GM23248 (cell line): ENCODE measurements at regions not wholly inside any gene's neighbourhood (a gene's known extent, or its start where the extent isn't known, plus 50 kb on each side); places are given as distances from the start of the nearest gene placed in this dataset.

Experiments
- DNase-seq: peaks from one replicate; pipeline ENCODE4 v3.0.0-alpha.2; 2015
- H2AFZ ChIP-seq: fragments of 200-600 bp; sonication (generic); 2 replicates; pipeline ENCODE4 v1.6.1; 2016; ENCODE audit warnings: antibody characterized with exemption
- H3F3A ChIP-seq: fragments of 200-600 bp; sonication (generic); 2 replicates; pipeline ENCODE4 v1.6.1; 2016; ENCODE audit warnings: mild to moderate bottlenecking, antibody characterized with exemption, mixed run types; ENCODE audit not compliant: insufficient read depth
- H3K27ac ChIP-seq: fragments of 200-600 bp; sonication (generic); 2 replicates; pipeline ENCODE4 v1.5.1; 2016; ENCODE audit warnings: mild to moderate bottlenecking
- H3K27me3 ChIP-seq: fragments of 200-600 bp; sonication (generic); replicated peaks from 2 replicates; pipeline ENCODE4 v1.6.1; 2016; ENCODE audit warnings: mild to moderate bottlenecking; ENCODE audit not compliant: insufficient read depth
- H3K36me3 ChIP-seq: fragments of 200-600 bp; sonication (generic); 2 replicates; pipeline ENCODE4 v1.6.1; 2016; ENCODE audit warnings: low read depth, mild to moderate bottlenecking
- H3K4me1 ChIP-seq: fragments of 200-600 bp; sonication (generic); 2 replicates; pipeline ENCODE4 v1.6.1; 2016; ENCODE audit warnings: mild to moderate bottlenecking; ENCODE audit not compliant: insufficient read depth
- H3K4me2 ChIP-seq: fragments of 200-600 bp; sonication (generic); one replicate; pipeline ENCODE4 v1.6.1; 2016; ENCODE audit warnings: mild to moderate bottlenecking; ENCODE audit not compliant: unreplicated experiment
- H3K4me3 ChIP-seq: fragments of 200-600 bp; sonication (generic); 2 replicates; pipeline ENCODE4 v1.5.1; 2016; ENCODE audit warnings: mild to moderate bottlenecking
- H3K79me2 ChIP-seq: fragments of 200-600 bp; sonication (generic); 2 replicates; pipeline ENCODE4 v1.6.1; 2016; ENCODE audit warnings: mild to moderate bottlenecking; ENCODE audit not compliant: insufficient read depth
- H3K9ac ChIP-seq: fragments of 200-600 bp; sonication (generic); 2 replicates; pipeline ENCODE4 v1.6.1; 2016; ENCODE audit warnings: mild to moderate bottlenecking
- H3K9me2 ChIP-seq: fragments of 200-600 bp; sonication (generic); 2 replicates; pipeline ENCODE4 v1.6.1; 2016; ENCODE audit warnings: mixed run types, mild to moderate bottlenecking, moderate library complexity; ENCODE audit not compliant: insufficient read depth
- H3K9me3 ChIP-seq: fragments of 200-600 bp; sonication (generic); one replicate; pipeline ENCODE4 v1.6.1; 2017; ENCODE audit warnings: low read depth
- H4K20me1 ChIP-seq: fragments of 200-600 bp; sonication (generic); 2 replicates; pipeline ENCODE4 v1.6.0; 2016; ENCODE audit not compliant: insufficient read depth
- EZH2 ChIP-seq: fragments of 200-600 bp; sonication (generic); IDR thresholded peaks from 2 replicates; pipeline ENCODE4 v1.6.1; 2018; ENCODE audit warnings: antibody characterized with exemption, mild to moderate bottlenecking; ENCODE audit not compliant: insufficient read depth, poor library complexity, severe bottlenecking
- EZH2phosphoT487 ChIP-seq: fragments of 200-600 bp; sonication (generic); IDR thresholded peaks from 2 replicates; pipeline ENCODE4 v1.6.1; 2018; ENCODE audit warnings: antibody characterized with exemption, moderate library complexity, mild to moderate bottlenecking, low read depth; ENCODE audit not compliant: insufficient read depth
- WGBS, 2 experiments: methylation state at CpG; one replicate each; pipeline ENCODE4 v1.1.6; 2015 to 2017; ENCODE audit warnings: low lambda C conversion rate in 2 of 2, low coverage in 1 of 2; ENCODE audit errors: missing lambda C conversion rate in 2 of 2; 5-methylcytosine and 5-hydroxymethylcytosine counted together
- in situ Hi-C: fragments of 300-500 bp; cut with MboI; formaldehyde crosslinking; loops from 2 replicates; pipeline ENCODE4 v1.15.0; 2020

- Histone ChIP-seq H3K9me2 (no peaks in the 10 kb centered on the region), H3K79me2 (no peaks in the 10 kb centered on the region), H3K27me3 (no peaks in the 10 kb centered on the region), H3K4me2 (no peak overlapping the region), H3K9ac (no peak overlapping the region), H3K4me1 (0 out of 2 replicates have a peak, but pooled peaks cover 4% of the 10 kb centered on the region), H2AFZ (no peak overlapping the region), H3K36me3 (no peaks in the 10 kb centered on the region), H4K20me1 (no peaks in the 10 kb centered on the region), H3K9me3 (no peaks in the 10 kb centered on the region), H3F3A (0 out of 2 replicates have a peak, but pooled peaks cover 3% of the 10 kb centered on the region), H3K27ac (no peak overlapping the region), H3K4me3 (no peak overlapping the region)
- in situ Hi-C loops = no loop called here
- DNase-seq = no peak
- TF ChIP-seq EZH2phosphoT487 (no peak), EZH2 (no peak)
These were observed 71.2 kb upstream of the TMEM164 start for GRCh38 chrX:109931677-109932076.

- 0 out of 2 replicates have a peak, but pooled peaks cover 3% of the 10 kb centered on the region for H3F3A ChIP-seq
- H3K4me3 ChIP-seq = no peak overlapping the region
- DNase-seq = peak; percentile 15
- TF ChIP-seq EZH2phosphoT487 (no peak), EZH2 (no peak)
- no peaks in the 10 kb centered on the region for H3K27me3 ChIP-seq
- H3K9ac ChIP-seq = no peak overlapping the region
- H3K9me2 ChIP-seq = no peaks in the 10 kb centered on the region
- WGBS, 2 experiments = 15 to 40% methylated on average over 1 of the region's 1 CpG
- H3K79me2 ChIP-seq = no peaks in the 10 kb centered on the region
- no peak overlapping the region for H3K27ac ChIP-seq
- H4K20me1 ChIP-seq = no peaks in the 10 kb centered on the region
- no peak overlapping the region for H3K4me2 ChIP-seq
- 0 out of 2 replicates have a peak, but pooled peaks cover 4% of the 10 kb centered on the region for H3K4me1 ChIP-seq
- in situ Hi-C loops = no loop called here
- no peaks in the 10 kb centered on the region for H3K36me3 ChIP-seq
- H3K9me3 ChIP-seq = no peaks in the 10 kb centered on the region
- no peak overlapping the region for H2AFZ ChIP-seq
These were observed 68.5 kb upstream of the TMEM164 start for GRCh38 chrX:109934434-109934833.

- TF ChIP-seq EZH2 = no peak
- TF ChIP-seq EZH2phosphoT487 = no peak
- Histone ChIP-seq H3K36me3 (no peaks in the 10 kb centered on the region), H3K27me3 (no peaks in the 10 kb centered on the region), H3K79me2 (no peaks in the 10 kb centered on the region), H3K4me1 (0 out of 2 replicates have a peak, but pooled peaks cover 4% of the 10 kb centered on the region), H3K4me3 (no peak overlapping the region), H3F3A (0 out of 2 replicates have a peak, but pooled peaks cover 3% of the 10 kb centered on the region), H3K9me3 (no peaks in the 10 kb centered on the region), H3K27ac (no peak overlapping the region), H3K9ac (no peak overlapping the region), H4K20me1 (no peaks in the 10 kb centered on the region), H3K9me2 (no peaks in the 10 kb centered on the region), H3K4me2 (no peak overlapping the region), H2AFZ (no peak overlapping the region)
- DNase-seq = peak; percentile 31
- in situ Hi-C loops = no loop called here
- 40% methylated on average over 5 of the region's 5 CpGs for WGBS, 2 experiments
These were observed 68.0 kb upstream of the TMEM164 start for GRCh38 chrX:109934935-109935334.

- Histone ChIP-seq H3F3A (0 out of 2 replicates have a peak, but pooled peaks cover 3% of the 10 kb centered on the region), H4K20me1 (no peaks in the 10 kb centered on the region), H2AFZ (no peak overlapping the region), H3K9ac (no peak overlapping the region), H3K79me2 (no peaks in the 10 kb centered on the region), H3K27ac (peak overlapping the region; percentile 26; the same call in 1 of the 2 replicates), H3K9me2 (no peaks in the 10 kb centered on the region), H3K4me2 (no peak overlapping the region), H3K27me3 (no peaks in the 10 kb centered on the region), H3K4me1 (0 out of 2 replicates have a peak, but pooled peaks cover 4% of the 10 kb centered on the region), H3K9me3 (no peaks in the 10 kb centered on the region), H3K4me3 (no peak overlapping the region), H3K36me3 (no peaks in the 10 kb centered on the region)
- in situ Hi-C loops = no loop called here
- WGBS, 2 experiments = 67 to 68% methylated on average over 3 of the region's 3 CpGs
- TF ChIP-seq EZH2phosphoT487 = no peak
- no peak for TF ChIP-seq EZH2
- DNase-seq = peak; percentile 74
These were observed 66.8 kb upstream of the TMEM164 start for GRCh38 chrX:109936114-109936513.

GRCh38 chrX:109936598-109936997 lies 66.3 kb upstream of the TMEM164 start:
- 78 to 86% methylated on average over 4 of the region's 4 CpGs for WGBS, 2 experiments

More at GRCh38 chrX:109936598-109936997, 66.3 kb upstream of the TMEM164 start:
- H2AFZ ChIP-seq = no peak overlapping the region
- no peak overlapping the region for H3K4me2 ChIP-seq
- H3K79me2 ChIP-seq = no peaks in the 10 kb centered on the region
- H3K4me1 ChIP-seq = 0 out of 2 replicates have a peak, but pooled peaks cover 4% of the 10 kb centered on the region
- H3K9ac ChIP-seq = no peak overlapping the region
- H3K36me3 ChIP-seq = no peaks in the 10 kb centered on the region
- no peaks in the 10 kb centered on the region for H4K20me1 ChIP-seq
- DNase-seq = peak; percentile 39
- no peak for TF ChIP-seq EZH2
- no peak for TF ChIP-seq EZH2phosphoT487
- peak overlapping the region; percentile 26; the same call in 1 of the 2 replicates for H3K27ac ChIP-seq
- H3K9me2 ChIP-seq = no peaks in the 10 kb centered on the region
- no peaks in the 10 kb centered on the region for H3K27me3 ChIP-seq
- H3F3A ChIP-seq = 0 out of 2 replicates have a peak, but pooled peaks cover 3% of the 10 kb centered on the region
- in situ Hi-C loops = no loop called here
- H3K9me3 ChIP-seq = no peaks in the 10 kb centered on the region
- no peak overlapping the region for H3K4me3 ChIP-seq
